Kidney epithelial cell (primary cell): ENCODE measurements at regions not wholly inside any gene's neighbourhood (a gene's known extent, or its start where the extent isn't known, plus 50 kb on each side); places are given as distances from the start of the nearest gene placed in this dataset.

Experiments
- DNase-seq: peaks from one replicate; pipeline ENCODE4 v3.0.0-alpha.2; 2010; ENCODE audit warnings: low read depth
- H3K27me3 ChIP-seq: 2 replicates; pipeline ENCODE4 v1.6.0; 2011; ENCODE audit warnings: low read length; ENCODE audit not compliant: control insufficient read depth, insufficient read depth
- H3K36me3 ChIP-seq: 2 replicates; pipeline ENCODE4 v1.5.1; 2011; ENCODE audit warnings: low read length; ENCODE audit not compliant: control insufficient read depth, insufficient read depth
- H3K4me3 ChIP-seq: 2 replicates; pipeline ENCODE4 v1.5.1; 2011; ENCODE audit warnings: low read depth, mild to moderate bottlenecking, control low read depth, low read length
- CTCF ChIP-seq: IDR thresholded peaks from 2 replicates; pipeline ENCODE4 v1.5.1; 2011; ENCODE audit warnings: mild to moderate bottlenecking, moderate library complexity, low read length, control low read depth, inconsistent platforms; ENCODE audit not compliant: insufficient read depth, poor library complexity, severe bottlenecking

GRCh38 chr16:52184336-52184735, 362.6 kb downstream of the TOX3 start:
- Histone ChIP-seq H3K27me3 (no peaks in the 10 kb centered on the region), H3K36me3 (no peaks in the 10 kb centered on the region), H3K4me3 (no peak overlapping the region)
- DNase-seq = no peak
- no peak for TF ChIP-seq CTCF

- Histone ChIP-seq H3K4me3 (no peak overlapping the region), H3K36me3 (no peaks in the 10 kb centered on the region), H3K27me3 (no peaks in the 10 kb centered on the region)
- DNase-seq = no peak
- no peak for TF ChIP-seq CTCF
These were observed 364.1 kb downstream of the TOX3 start for GRCh38 chr16:52182840-52183239.

GRCh38 chr16:52174168-52174567, 372.8 kb downstream of the TOX3 start:
- no peak for TF ChIP-seq CTCF
- no peak for DNase-seq
- H3K4me3 ChIP-seq = no peak overlapping the region
- no peaks in the 10 kb centered on the region for H3K36me3 ChIP-seq
- H3K27me3 ChIP-seq = no peaks in the 10 kb centered on the region

GRCh38 chr16:52171481-52171880, 375.5 kb downstream of the TOX3 start:
- no peak for DNase-seq
- TF ChIP-seq CTCF = no peak
- Histone ChIP-seq H3K27me3 (no peaks in the 10 kb centered on the region), H3K36me3 (no peaks in the 10 kb centered on the region), H3K4me3 (no peak overlapping the region)

- H3K27me3 ChIP-seq = no peaks in the 10 kb centered on the region
- no peak overlapping the region for H3K4me3 ChIP-seq
- no peak for TF ChIP-seq CTCF
- no peak for DNase-seq
- no peaks in the 10 kb centered on the region for H3K36me3 ChIP-seq
These were observed 379.6 kb downstream of the TOX3 start for GRCh38 chr16:52167328-52167727.

GRCh38 chr16:52165961-52166360, 381.0 kb downstream of the TOX3 start:
- no peak for DNase-seq
- H3K4me3 ChIP-seq = no peak overlapping the region
- H3K36me3 ChIP-seq = no peaks in the 10 kb centered on the region
- no peak for TF ChIP-seq CTCF
- no peaks in the 10 kb centered on the region for H3K27me3 ChIP-seq
